Neural progenitor cell (in vitro differentiated cells): ENCODE measurements at regions not wholly inside any gene's neighbourhood (a gene's known extent, or its start where the extent isn't known, plus 50 kb on each side); places are given as distances from the start of the nearest gene placed in this dataset.

ENCODE experiments used
- EZH2 ChIP-seq: fragments of 200-600 bp; sonication (generic); IDR thresholded peaks from 2 replicates; pipeline ENCODE4 v1.6.1; 2017; ENCODE audit warnings: antibody characterized with exemption, mild to moderate bottlenecking, moderate library complexity
- EZH2phosphoT487 ChIP-seq: fragments of 200-600 bp; sonication (generic); IDR thresholded peaks from 2 replicates; pipeline ENCODE4 v1.6.1; 2017; ENCODE audit warnings: antibody characterized with exemption
- TF ChIP-seq, protein P1 (sequence below): fragments of 200-600 bp; sonication (generic); IDR thresholded peaks from 2 replicates; pipeline ENCODE4 v1.5.1; 2017; ENCODE audit warnings: antibody characterized with exemption, mild to moderate bottlenecking

DNA sequence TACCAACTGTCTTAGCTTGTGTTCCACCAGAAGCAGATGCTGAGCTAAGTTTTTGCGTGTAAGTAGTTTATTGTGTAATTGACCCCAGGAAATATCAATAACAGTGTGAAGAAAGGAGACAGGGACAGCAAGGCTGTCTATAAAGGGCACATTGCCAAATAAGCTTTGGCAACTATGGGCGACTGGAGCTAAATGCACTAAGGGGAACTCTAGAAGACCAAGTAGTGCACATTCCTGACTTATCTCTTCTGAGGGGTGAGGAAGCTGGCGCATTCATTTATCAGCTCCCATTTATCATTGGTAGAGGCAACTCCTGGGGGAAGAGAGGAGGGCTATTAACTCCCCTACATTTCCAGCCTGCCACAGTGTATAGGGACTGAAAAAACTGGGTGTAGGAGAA, 135.0 kb downstream of the DLEU7 start:
- no peak for TF ChIP-seq EZH2
- no peak for TF ChIP-seq EZH2phosphoT487
- TF ChIP-seq, protein P1, sequence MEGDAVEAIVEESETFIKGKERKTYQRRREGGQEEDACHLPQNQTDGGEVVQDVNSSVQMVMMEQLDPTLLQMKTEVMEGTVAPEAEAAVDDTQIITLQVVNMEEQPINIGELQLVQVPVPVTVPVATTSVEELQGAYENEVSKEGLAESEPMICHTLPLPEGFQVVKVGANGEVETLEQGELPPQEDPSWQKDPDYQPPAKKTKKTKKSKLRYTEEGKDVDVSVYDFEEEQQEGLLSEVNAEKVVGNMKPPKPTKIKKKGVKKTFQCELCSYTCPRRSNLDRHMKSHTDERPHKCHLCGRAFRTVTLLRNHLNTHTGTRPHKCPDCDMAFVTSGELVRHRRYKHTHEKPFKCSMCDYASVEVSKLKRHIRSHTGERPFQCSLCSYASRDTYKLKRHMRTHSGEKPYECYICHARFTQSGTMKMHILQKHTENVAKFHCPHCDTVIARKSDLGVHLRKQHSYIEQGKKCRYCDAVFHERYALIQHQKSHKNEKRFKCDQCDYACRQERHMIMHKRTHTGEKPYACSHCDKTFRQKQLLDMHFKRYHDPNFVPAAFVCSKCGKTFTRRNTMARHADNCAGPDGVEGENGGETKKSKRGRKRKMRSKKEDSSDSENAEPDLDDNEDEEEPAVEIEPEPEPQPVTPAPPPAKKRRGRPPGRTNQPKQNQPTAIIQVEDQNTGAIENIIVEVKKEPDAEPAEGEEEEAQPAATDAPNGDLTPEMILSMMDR = no peak
